HepG2 (cell line): ENCODE measurements at regions not wholly inside any gene's neighbourhood (a gene's known extent, or its start where the extent isn't known, plus 50 kb on each side); places are given as distances from the start of the nearest gene placed in this dataset.

ENCODE experiments used
- ATAC-seq: fragments of 200-7000 bp; cut with Tn5 transposase; 3 replicates; pipeline ENCODE4 v1.9.1; 2020; ENCODE audit warnings: mild to moderate bottlenecking, moderate library complexity
- BruUV-seq: library from RNA; stranded (reverse); fragments of 400-500 nt; replicated peaks from 2 replicates; lab custom pipeline; 2021; lab: Mats Ljungman, UMichigan
- CTCF ChIA-PET: fragments of 300-600 bp; formaldehyde crosslinking; extraction: SDS; loops from one replicate; lab custom pipeline; 2021; ENCODE audit warnings: low total read pairs, inconsistent platforms, low intra/inter-chr PET ratio; lab: Yijun Ruan, JAX
- POLR2A ChIA-PET: fragments of 350-600 bp; sonication (Branson Sonifier 250); formaldehyde crosslinking; loops from one replicate; lab custom pipeline; 2020; ENCODE audit warnings: antibody characterized with exemption, inconsistent platforms; lab: Yijun Ruan, JAX
- DNase-seq: peaks from one replicate; pipeline ENCODE4 v3.0.0-alpha.2; 2015; ENCODE audit warnings: low spot score
- FAIRE-seq: peaks from 3 replicates; lab custom pipeline; 2011; peaks lifted over from hg19 to GRCh38; lab: Jason Lieb, UNC
- H2AFZ ChIP-seq: one replicate; pipeline ENCODE4 v1.6.1; 2011; ENCODE audit warnings: low read length, inconsistent platforms
- H3K27ac ChIP-seq: fragments of 300-600 bp; 3 replicates; pipeline ENCODE4 v1.8.0; 2011; ENCODE audit warnings: mixed run types, mild to moderate bottlenecking, mixed read lengths, low read length, inconsistent platforms; ENCODE audit not compliant: insufficient read depth; ENCODE audit errors: extremely low read length
- H3K27me3 ChIP-seq, 2 experiments: fragments of 200-600 bp in 1 of 2; 2 replicates in 1 of 2; 3 replicates in 1 of 2; pipeline versions ENCODE4 v1.6.0 to v1.8.0; 2011; ENCODE audit warnings: low read length in 2 of 2, mild to moderate bottlenecking in 2 of 2, moderate library complexity in 2 of 2, inconsistent platforms in 1 of 2; ENCODE audit not compliant: insufficient read depth in 2 of 2, control insufficient read depth in 1 of 2
- H3K36me3 ChIP-seq, 2 experiments: fragments of 200-600 bp in 1 of 2; replicated peaks in 1 of 2; 2 replicates in 1 of 2; 3 replicates in 1 of 2; pipeline versions ENCODE4 v1.5.1 to v1.8.0; 2011; ENCODE audit warnings: low read length in 2 of 2, inconsistent platforms in 1 of 2; ENCODE audit not compliant: insufficient read depth in 2 of 2, control insufficient read depth in 1 of 2
- H3K4me1 ChIP-seq: 2 replicates; pipeline ENCODE4 v1.5.1; 2012; ENCODE audit warnings: low read length, inconsistent platforms; ENCODE audit not compliant: insufficient read depth
- H3K4me2 ChIP-seq: 2 replicates; pipeline ENCODE4 v1.6.0; 2011; ENCODE audit warnings: low read depth, low read length, inconsistent platforms
- H3K4me3 ChIP-seq, 3 experiments: fragments of 200-600 bp in 1 of 3; sonication (generic), shearing (Covaris generic) in 1 of 3; replicated peaks in 1 of 3; 2 replicates each; pipeline ENCODE4 v1.5.1; 2011 to 2016; ENCODE audit warnings: low read length in 3 of 3, inconsistent platforms in 2 of 3, low read depth in 2 of 3, mild to moderate bottlenecking in 2 of 3, control low read depth in 1 of 3, mixed read lengths in 1 of 3; ENCODE audit not compliant: insufficient read depth in 1 of 3
- H3K79me2 ChIP-seq: one replicate; pipeline ENCODE4 v1.6.1; 2011; ENCODE audit warnings: low read length, inconsistent platforms; ENCODE audit not compliant: insufficient read depth
- H3K9ac ChIP-seq: 2 replicates; pipeline ENCODE4 v1.6.0; 2011; ENCODE audit warnings: mild to moderate bottlenecking, low read depth, low read length, inconsistent platforms; ENCODE audit not compliant: insufficient read depth
- H3K9me3 ChIP-seq: 2 replicates; pipeline ENCODE4 v1.5.1; 2012; ENCODE audit warnings: mild to moderate bottlenecking, low read length
- H4K20me1 ChIP-seq: 2 replicates; pipeline ENCODE4 v1.6.0; 2011; ENCODE audit warnings: inconsistent platforms, mild to moderate bottlenecking, low read length, moderate library complexity; ENCODE audit not compliant: insufficient read depth
- CBFB ChIP-seq: sonication (generic); formaldehyde crosslinking; IDR thresholded peaks from 2 replicates; pipeline ENCODE4 v1.4.0; 2020; ENCODE audit warnings: missing genetic modification reagents
- CSRNP2 ChIP-seq: sonication (generic); formaldehyde crosslinking; conservative IDR thresholded peaks from 2 replicates; pipeline ENCODE4 v1.8.0; 2022; ENCODE audit warnings: low read depth, missing genetic modification reagents
- EED ChIP-seq: sonication (generic); formaldehyde crosslinking; IDR thresholded peaks from 2 replicates; pipeline ENCODE4 v1.5.0; 2020; ENCODE audit warnings: mild to moderate bottlenecking, missing genetic modification reagents
- IRF9 ChIP-seq: sonication (generic); formaldehyde crosslinking; IDR thresholded peaks from 2 replicates; pipeline ENCODE4 v1.8.0; 2022; ENCODE audit warnings: missing genetic modification reagents, mild to moderate bottlenecking, borderline replicate concordance
- MAFF ChIP-seq: IDR thresholded peaks from 2 replicates; pipeline ENCODE4 v1.6.1; 2011; ENCODE audit warnings: low read depth, low read length, improper control_type of control experiment
- MAFK ChIP-seq, 2 experiments: IDR thresholded peaks in 1 of 2; conservative IDR thresholded peaks in 1 of 2; 2 replicates each; pipeline ENCODE4 v1.6.1; 2011; ENCODE audit warnings: improper control_type of control experiment in 2 of 2, low read length in 2 of 2
- MTA3 ChIP-seq: sonication (generic); formaldehyde crosslinking; IDR thresholded peaks from 2 replicates; pipeline ENCODE4 v1.4.0; 2020; ENCODE audit warnings: missing genetic modification reagents
- NBN ChIP-seq: fragments of 450-650 bp; conservative IDR thresholded peaks from 2 replicates; pipeline ENCODE4 v1.6.1; 2017
- NFYB ChIP-seq: sonication (generic); formaldehyde crosslinking; IDR thresholded peaks from 2 replicates; pipeline ENCODE4 v1.4.0; 2020; ENCODE audit warnings: missing genetic modification reagents
- NR2F1 ChIP-seq, 2 experiments: fragments of 450-650 bp in 1 of 2; formaldehyde crosslinking in 1 of 2; IDR thresholded peaks; 2 replicates each; pipeline versions ENCODE4 v1.5.0 to v1.6.1; 2016 to 2020; ENCODE audit warnings: mild to moderate bottlenecking in 1 of 2, missing compliant biosample characterization in 1 of 2, missing genetic modification reagents in 1 of 2, moderate library complexity in 1 of 2
- THRA ChIP-seq: sonication (generic); formaldehyde crosslinking; IDR thresholded peaks from 2 replicates; pipeline ENCODE4 v1.4.0; 2020; ENCODE audit warnings: missing genetic modification reagents, borderline replicate concordance
- TRAFD1 ChIP-seq: sonication (generic); formaldehyde crosslinking; IDR thresholded peaks from 2 replicates; pipeline ENCODE4 v1.5.1; 2020; ENCODE audit warnings: missing genetic modification reagents, mild to moderate bottlenecking, borderline replicate concordance
- XRCC5 ChIP-seq: fragments of 200-400 bp; formaldehyde crosslinking; optimal IDR thresholded peaks from 2 replicates; pipeline ENCODE3; 2017; ENCODE audit warnings: mild to moderate bottlenecking, low read length
- ZFP36L2 ChIP-seq: sonication (generic); formaldehyde crosslinking; IDR thresholded peaks from 2 replicates; pipeline ENCODE4 v1.4.0; 2020; ENCODE audit warnings: missing genetic modification reagents
- ZFYVE20 ChIP-seq: sonication (generic); formaldehyde crosslinking; IDR thresholded peaks from 2 replicates; pipeline ENCODE4 v1.8.0; 2023; ENCODE audit warnings: low read depth, mild to moderate bottlenecking, moderate library complexity, missing genetic modification reagents, borderline replicate concordance
- ZNF530 ChIP-seq: sonication (generic); formaldehyde crosslinking; IDR thresholded peaks from 2 replicates; pipeline ENCODE4 v1.5.0; 2020; ENCODE audit warnings: low read depth, mild to moderate bottlenecking, missing genetic modification reagents
- ZNF781 ChIP-seq: sonication (generic); formaldehyde crosslinking; IDR thresholded peaks from 2 replicates; pipeline ENCODE4 v1.5.1; 2020; ENCODE audit warnings: borderline replicate concordance, mild to moderate bottlenecking, missing genetic modification reagents; ENCODE audit errors: not compliant biosample characterization
- WGBS: methylation state at CpG from one replicate; pipeline ENCODE4 v1.1.6; 2017; ENCODE audit warnings: low lambda C conversion rate; 5-methylcytosine and 5-hydroxymethylcytosine counted together
- in situ Hi-C: cut with HindIII; loops from 2 replicates; pipeline ENCODE4 v1.10.0; 2017; ENCODE audit warnings: low pct_unique_long_range_greater_than_20kb; ENCODE audit not compliant: extremely low pct_ligation_motif_present
- intact Hi-C: fragments of 100-400 bp; cut with micrococcal nuclease; formaldehyde crosslinking; loops from one replicate; pipeline ENCODE4 v1.10.0; 2022; ENCODE audit not compliant: unreplicated experiment

- no peak for TF ChIP-seq TRAFD1 (CRISPR knock-in tag)
- TF ChIP-seq, all 625 proteins: peak for 0
These were observed 962.3 kb upstream of the NXPH2 start (continued) for GRCh38 chr2:139742216-139743172.

GRCh38 chr2:139737659-139738058 is 957.5 kb upstream of the NXPH2 start:
- H2AFZ ChIP-seq: no peak overlapping the region
- FAIRE-seq (no peak), ATAC-seq (no peak), DNase-seq (no peak)
- H4K20me1 ChIP-seq: no peaks in the 10 kb centered on the region
- H3K4me3 ChIP-seq: no peak overlapping the region
- H3K9me3 ChIP-seq: no peaks in the 10 kb centered on the region
- H3K27me3 ChIP-seq: no peaks in the 10 kb centered on the region
- H3K4me2 ChIP-seq: no peak overlapping the region
- no peak overlapping the region for H3K9ac ChIP-seq
- BruUV-seq: no TSS peak
- no peaks in the 10 kb centered on the region for H3K79me2 ChIP-seq
- CTCF ChIA-PET: no interaction called here
- in situ Hi-C loops: no loop called here
- intact Hi-C loops: no loop called here
- H3K27ac ChIP-seq: no peak overlapping the region
- H3K4me1 ChIP-seq: no peaks in the 10 kb centered on the region
- H3K36me3 ChIP-seq: no peaks in the 10 kb centered on the region
- POLR2A ChIA-PET: no interaction called here
- WGBS: 1% methylated on average over 2 of the region's 2 CpGs
- no peak for TF ChIP-seq IRF9 (CRISPR knock-in tag)
- TF ChIP-seq ZNF530: no peak
- peak; percentile 75 for TF ChIP-seq MAFF
- TF ChIP-seq ZNF781 (CRISPR knock-in tag): no peak
- no peak for TF ChIP-seq ZFP36L2 (CRISPR knock-in tag)
- peak; percentile 37 to 85; a peak in 3 of 4 replicates for TF ChIP-seq MAFK (conservative IDR thresholded peaks at IDR 0.05 in 1 of 2, IDR thresholded peaks at IDR 0.05 in 1 of 2; ENCODE audit: low read length in 2 of 2)
- no peak for TF ChIP-seq NFYB (CRISPR knock-in tag)
- no peak for TF ChIP-seq XRCC5
- no peak for TF ChIP-seq CBFB (CRISPR knock-in tag)
- TF ChIP-seq ZFYVE20: no peak
- no peak for TF ChIP-seq THRA (CRISPR knock-in tag)
- no peak for TF ChIP-seq NBN
- no peak for TF ChIP-seq NR2F1 (CRISPR knock-in tag; IDR thresholded peaks at IDR 0.05)
- TF ChIP-seq EED (CRISPR knock-in tag): no peak
- no peak for TF ChIP-seq CSRNP2
- no peak for TF ChIP-seq MTA3
